ENCODE measurements at regions not wholly inside any gene's neighbourhood (a gene's known extent, or its start where the extent isn't known, plus 50 kb on each side); places are given as distances from the start of the nearest gene placed in this dataset.

GRCh38 chr3:150050510-150050909, 79.8 kb upstream of the PFN2 start:
- Histone ChIP-seq H2AFZ (ENCODE audit: low read depth, low read length, severe bottlenecking) (no peak overlapping the region), H3K4me2 (ENCODE audit: low read depth, low read length, poor library complexity, severe bottlenecking) (no peak overlapping the region), H3K27me3 (ENCODE audit: low read length) (no peaks in the 10 kb centered on the region), H3K9me2 (replicated peaks; ENCODE audit: insufficient read depth, low read length) (no peaks in the 10 kb centered on the region), H3K9me3 (ENCODE audit: insufficient read depth, low read length) (no peaks in the 10 kb centered on the region), H3K36me3 (ENCODE audit: low read length) (no peaks in the 10 kb centered on the region), H3K4me3 (ENCODE audit: insufficient read depth, low read length, poor library complexity, severe bottlenecking) (no peak overlapping the region), H3K27ac (ENCODE audit: low read depth, low read length) (no peak overlapping the region), H3K9ac (ENCODE audit: low read length) (no peak overlapping the region), H3K79me2 (ENCODE audit: insufficient read depth, low read length) (no peaks in the 10 kb centered on the region), H4K20me1 (ENCODE audit: low read depth, low read length) (no peaks in the 10 kb centered on the region), H3F3A (ENCODE audit: insufficient read depth) (no peaks in the 10 kb centered on the region)
- TF ChIP-seq EZH2phosphoT487 (conservative IDR thresholded peaks at IDR 0.05; ENCODE audit: low read length): no peak
- no peak for TF ChIP-seq CTCF (IDR thresholded peaks at IDR 0.05; ENCODE audit: insufficient read depth, low read length, poor library complexity, severe bottlenecking)

- Histone ChIP-seq H3K36me3 (ENCODE audit: low read length) (no peaks in the 10 kb centered on the region), H3K9ac (ENCODE audit: low read length) (no peak overlapping the region), H2AFZ (ENCODE audit: low read depth, low read length, severe bottlenecking) (no peak overlapping the region), H4K20me1 (ENCODE audit: low read depth, low read length) (no peaks in the 10 kb centered on the region), H3K4me3 (ENCODE audit: insufficient read depth, low read length, poor library complexity, severe bottlenecking) (no peak overlapping the region), H3K4me2 (ENCODE audit: low read depth, low read length, poor library complexity, severe bottlenecking) (no peak overlapping the region), H3K9me2 (replicated peaks; ENCODE audit: insufficient read depth, low read length) (no peaks in the 10 kb centered on the region), H3K9me3 (ENCODE audit: insufficient read depth, low read length) (no peaks in the 10 kb centered on the region), H3K27ac (ENCODE audit: low read depth, low read length) (no peak overlapping the region), H3K27me3 (ENCODE audit: low read length) (no peaks in the 10 kb centered on the region), H3K79me2 (ENCODE audit: insufficient read depth, low read length) (no peaks in the 10 kb centered on the region), H3F3A (ENCODE audit: insufficient read depth) (no peaks in the 10 kb centered on the region)
- TF ChIP-seq CTCF (IDR thresholded peaks at IDR 0.05; ENCODE audit: insufficient read depth, low read length, poor library complexity, severe bottlenecking) (no peak), EZH2phosphoT487 (conservative IDR thresholded peaks at IDR 0.05; ENCODE audit: low read length) (no peak)
Measured at GRCh38 chr3:150049317-150049716, 78.6 kb upstream of the PFN2 start.

- Histone ChIP-seq H3F3A (ENCODE audit: insufficient read depth) (no peaks in the 10 kb centered on the region), H3K36me3 (ENCODE audit: low read length) (no peaks in the 10 kb centered on the region)
Measured at GRCh38 chr3:150041877-150042276, 71.2 kb upstream of the PFN2 start.

More at GRCh38 chr3:150041877-150042276, 71.2 kb upstream of the PFN2 start:
- Histone ChIP-seq H3K9me2 (replicated peaks; ENCODE audit: insufficient read depth, low read length) (no peaks in the 10 kb centered on the region), H3K27ac (ENCODE audit: low read depth, low read length) (no peak overlapping the region), H3K79me2 (ENCODE audit: insufficient read depth, low read length) (no peaks in the 10 kb centered on the region), H3K27me3 (ENCODE audit: low read length) (no peaks in the 10 kb centered on the region), H3K9me3 (ENCODE audit: insufficient read depth, low read length) (no peaks in the 10 kb centered on the region), H3K4me3 (ENCODE audit: insufficient read depth, low read length, poor library complexity, severe bottlenecking) (no peak overlapping the region), H4K20me1 (ENCODE audit: low read depth, low read length) (no peaks in the 10 kb centered on the region), H3K4me2 (ENCODE audit: low read depth, low read length, poor library complexity, severe bottlenecking) (no peak overlapping the region), H2AFZ (ENCODE audit: low read depth, low read length, severe bottlenecking) (no peak overlapping the region), H3K9ac (ENCODE audit: low read length) (no peak overlapping the region)
- TF ChIP-seq EZH2phosphoT487 (conservative IDR thresholded peaks at IDR 0.05; ENCODE audit: low read length) (no peak), CTCF (IDR thresholded peaks at IDR 0.05; ENCODE audit: insufficient read depth, low read length, poor library complexity, severe bottlenecking) (no peak)
